ENCODE measurements at regions not wholly inside any gene's neighbourhood (a gene's known extent, or its start where the extent isn't known, plus 50 kb on each side); places are given as distances from the start of the nearest gene placed in this dataset.

DNA sequence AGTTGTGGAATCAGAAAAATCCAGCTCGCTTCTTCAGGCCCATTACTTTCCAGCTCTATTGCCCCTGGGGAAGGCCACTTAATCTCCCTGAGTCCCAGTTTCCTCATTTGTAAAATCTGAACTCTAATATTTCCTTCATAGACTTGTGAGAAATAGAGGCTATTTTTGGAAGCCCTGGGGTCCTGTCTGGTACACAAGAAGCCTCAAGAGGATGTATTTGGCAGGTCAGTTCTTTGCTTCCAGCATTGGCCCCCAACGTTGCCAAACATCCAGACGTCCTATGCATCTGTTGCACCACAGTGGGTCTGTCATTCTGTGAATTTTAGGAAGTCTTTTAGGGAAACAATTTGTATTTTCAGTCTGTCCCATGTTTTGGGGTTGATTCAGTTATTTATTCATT lies 525.9 kb downstream of the EBF1 start:
- no peak for TF ChIP-seq POLR2A (IDR thresholded peaks at IDR 0.05)
- TF ChIP-seq, protein P1, sequence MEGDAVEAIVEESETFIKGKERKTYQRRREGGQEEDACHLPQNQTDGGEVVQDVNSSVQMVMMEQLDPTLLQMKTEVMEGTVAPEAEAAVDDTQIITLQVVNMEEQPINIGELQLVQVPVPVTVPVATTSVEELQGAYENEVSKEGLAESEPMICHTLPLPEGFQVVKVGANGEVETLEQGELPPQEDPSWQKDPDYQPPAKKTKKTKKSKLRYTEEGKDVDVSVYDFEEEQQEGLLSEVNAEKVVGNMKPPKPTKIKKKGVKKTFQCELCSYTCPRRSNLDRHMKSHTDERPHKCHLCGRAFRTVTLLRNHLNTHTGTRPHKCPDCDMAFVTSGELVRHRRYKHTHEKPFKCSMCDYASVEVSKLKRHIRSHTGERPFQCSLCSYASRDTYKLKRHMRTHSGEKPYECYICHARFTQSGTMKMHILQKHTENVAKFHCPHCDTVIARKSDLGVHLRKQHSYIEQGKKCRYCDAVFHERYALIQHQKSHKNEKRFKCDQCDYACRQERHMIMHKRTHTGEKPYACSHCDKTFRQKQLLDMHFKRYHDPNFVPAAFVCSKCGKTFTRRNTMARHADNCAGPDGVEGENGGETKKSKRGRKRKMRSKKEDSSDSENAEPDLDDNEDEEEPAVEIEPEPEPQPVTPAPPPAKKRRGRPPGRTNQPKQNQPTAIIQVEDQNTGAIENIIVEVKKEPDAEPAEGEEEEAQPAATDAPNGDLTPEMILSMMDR (IDR thresholded peaks at IDR 0.05), result no peak
- Histone ChIP-seq H3K27ac (no peak overlapping the region), H3K4me3 (no peak overlapping the region), H3K9me3 (no peaks in the 10 kb centered on the region), H3K4me1 (no peaks in the 10 kb centered on the region), H3K36me3 (no peaks in the 10 kb centered on the region), H3K27me3 (no peaks in the 10 kb centered on the region)
- 49% methylated on average over 3 of the region's 3 CpGs for WGBS (ENCODE audit: insufficient coverage, low coverage, low lambda C conversion rate, missing lambda C conversion rate)
- ATAC-seq, result no peak
- no peak for DNase-seq
- intact Hi-C loops (cut with DNase I), result no loop called here

GRCh38 chr5:158570502-158570901 lies 529.2 kb downstream of the EBF1 start:
- WGBS (ENCODE audit: insufficient coverage, low coverage, low lambda C conversion rate, missing lambda C conversion rate), result 64% methylated on average over 1 of the region's 1 CpG
- TF ChIP-seq, protein P1 (IDR thresholded peaks at IDR 0.05), result no peak
- no peak for TF ChIP-seq POLR2A (IDR thresholded peaks at IDR 0.05)

DNA sequence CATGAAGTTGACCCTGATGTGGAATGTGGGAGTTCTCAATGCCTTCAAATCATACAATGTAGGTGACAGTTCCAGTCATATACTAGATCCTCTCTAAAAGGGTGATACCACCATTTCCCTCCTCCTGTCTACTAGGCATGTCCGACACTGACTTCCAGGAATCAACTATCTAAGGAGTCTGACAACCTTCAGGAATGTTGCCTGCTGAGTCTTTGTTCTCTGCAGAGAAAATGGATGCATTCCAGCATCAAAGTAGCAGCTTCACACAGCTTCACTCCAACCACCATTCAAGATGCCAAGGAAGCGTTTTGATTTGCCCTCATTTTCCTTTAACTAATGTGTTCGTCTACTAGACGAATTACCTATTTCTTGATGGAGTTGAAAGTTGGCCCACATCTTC lies 530.2 kb downstream of the EBF1 start:
- H3K4me1 ChIP-seq, result no peaks in the 10 kb centered on the region
- TF ChIP-seq, protein P1 (IDR thresholded peaks at IDR 0.05), result no peak
- no peak for TF ChIP-seq POLR2A (IDR thresholded peaks at IDR 0.05)
- H3K27ac ChIP-seq, result no peak overlapping the region
- no peak overlapping the region for H3K4me3 ChIP-seq
- DNase-seq (no peak), ATAC-seq (no peak)
- no peaks in the 10 kb centered on the region for H3K36me3 ChIP-seq
- no peaks in the 10 kb centered on the region for H3K9me3 ChIP-seq
- intact Hi-C loops (cut with DNase I), result no loop called here
- H3K27me3 ChIP-seq, result no peaks in the 10 kb centered on the region
- WGBS (ENCODE audit: insufficient coverage, low coverage, low lambda C conversion rate, missing lambda C conversion rate), result 72% methylated on average over 4 of the region's 4 CpGs

More at GRCh38 chr5:158570502-158570901, 529.2 kb downstream of the EBF1 start:
- ATAC-seq (no peak), DNase-seq (no peak)
- H3K4me3 ChIP-seq, result no peak overlapping the region
- no peak overlapping the region for H3K27ac ChIP-seq
- intact Hi-C loops (cut with DNase I), result no loop called here
- H3K36me3 ChIP-seq, result no peaks in the 10 kb centered on the region
- H3K4me1 ChIP-seq, result no peaks in the 10 kb centered on the region
- no peaks in the 10 kb centered on the region for H3K27me3 ChIP-seq
- no peaks in the 10 kb centered on the region for H3K9me3 ChIP-seq

DNA sequence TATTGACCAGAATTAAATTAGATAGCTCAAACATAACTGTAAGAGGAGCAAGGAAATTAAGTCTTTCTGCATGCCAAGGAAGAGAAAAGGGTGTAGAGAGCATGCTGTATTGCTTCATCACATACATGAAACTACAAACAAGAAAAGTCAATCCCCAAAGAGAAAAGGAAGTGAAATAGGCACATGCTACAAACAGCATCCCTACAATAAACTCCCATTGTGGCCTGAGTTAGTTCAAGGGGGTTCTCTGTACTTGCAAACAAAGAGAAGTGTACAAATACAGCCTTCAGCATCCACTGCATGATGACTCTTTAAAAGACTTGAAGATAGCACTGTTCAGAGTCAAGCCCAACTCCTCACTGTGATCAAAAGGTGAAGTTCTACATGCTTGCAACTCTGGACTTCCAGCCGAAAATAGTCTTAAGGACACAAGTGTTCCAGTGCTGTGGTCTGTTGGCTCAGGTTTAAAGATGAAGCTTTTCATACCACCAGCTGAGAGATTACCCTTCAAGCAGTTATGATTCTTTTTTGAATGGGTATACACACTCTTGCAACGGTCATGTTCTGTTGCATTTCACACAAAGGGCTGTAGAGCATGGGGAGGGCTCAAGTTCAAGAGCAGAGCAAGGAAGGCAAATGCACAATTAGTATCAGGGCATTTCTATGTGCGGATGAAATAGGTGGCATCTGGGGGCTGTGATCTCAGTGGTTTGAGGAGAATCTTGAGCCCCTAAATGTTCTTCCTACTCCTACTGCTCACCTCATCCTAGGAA lies 534.5 kb downstream of the EBF1 start:
- DNase-seq (no peak), ATAC-seq (no peak)
- WGBS (ENCODE audit: insufficient coverage, low coverage, low lambda C conversion rate, missing lambda C conversion rate), result 55% methylated on average over 1 of the region's 3 CpGs
- Histone ChIP-seq H3K4me1 (no peaks in the 10 kb centered on the region), H3K27me3 (no peaks in the 10 kb centered on the region), H3K36me3 (no peaks in the 10 kb centered on the region), H3K4me3 (no peak overlapping the region), H3K9me3 (no peaks in the 10 kb centered on the region), H3K27ac (no peak overlapping the region)
- intact Hi-C loops (cut with DNase I), result no loop called here
- TF ChIP-seq, protein P1 (IDR thresholded peaks at IDR 0.05), result no peak
- no peak for TF ChIP-seq POLR2A (IDR thresholded peaks at IDR 0.05)
